Lower lobe of right lung (tissue), 2 donors: ENCODE measurements at regions not wholly inside any gene's neighbourhood (a gene's known extent, or its start where the extent isn't known, plus 50 kb on each side); places are given as distances from the start of the nearest gene placed in this dataset.

Experiments used
- ATAC-seq, 2 donors: fragments of 200-7000 bp; cut with Tn5 transposase; one replicate each; pipeline ENCODE4 v1.9.1; 2020 to 2022; ENCODE audit warnings: mild to moderate bottlenecking in 2 of 2, moderate library complexity in 2 of 2
- DNase-seq: peaks from one replicate; pipeline ENCODE4 v3.0.0-alpha.2; 2020
- H3K27ac ChIP-seq: fragments of 200-600 bp; one replicate; pipeline ENCODE4 v1.8.0; 2022
- H3K27me3 ChIP-seq: fragments of 200-600 bp; one replicate; pipeline ENCODE4 v1.8.0; 2022; ENCODE audit warnings: low read depth
- H3K36me3 ChIP-seq: fragments of 200-600 bp; one replicate; pipeline ENCODE4 v1.8.0; 2022; ENCODE audit warnings: mild to moderate bottlenecking
- H3K4me1 ChIP-seq: fragments of 200-600 bp; one replicate; pipeline ENCODE4 v1.8.0; 2022
- H3K4me3 ChIP-seq: fragments of 200-600 bp; one replicate; pipeline ENCODE4 v1.8.0; 2022; ENCODE audit warnings: mild to moderate bottlenecking
- H3K9me3 ChIP-seq: fragments of 200-600 bp; one replicate; pipeline ENCODE4 v1.8.0; 2022
- intact Hi-C: fragments of 100-400 bp; cut with DNase I; formaldehyde crosslinking; loops from one replicate; pipeline ENCODE4 v1.11.0; 2022
- TF ChIP-seq, protein P1 (sequence below): fragments of 200-600 bp; IDR thresholded peaks from one replicate; pipeline ENCODE4 v1.8.0; 2022; ENCODE audit warnings: antibody characterized with exemption, mild to moderate bottlenecking
- donor health status: DM: no; HTN: yes; CAD: no; lungs with severe emphysema.

DNA sequence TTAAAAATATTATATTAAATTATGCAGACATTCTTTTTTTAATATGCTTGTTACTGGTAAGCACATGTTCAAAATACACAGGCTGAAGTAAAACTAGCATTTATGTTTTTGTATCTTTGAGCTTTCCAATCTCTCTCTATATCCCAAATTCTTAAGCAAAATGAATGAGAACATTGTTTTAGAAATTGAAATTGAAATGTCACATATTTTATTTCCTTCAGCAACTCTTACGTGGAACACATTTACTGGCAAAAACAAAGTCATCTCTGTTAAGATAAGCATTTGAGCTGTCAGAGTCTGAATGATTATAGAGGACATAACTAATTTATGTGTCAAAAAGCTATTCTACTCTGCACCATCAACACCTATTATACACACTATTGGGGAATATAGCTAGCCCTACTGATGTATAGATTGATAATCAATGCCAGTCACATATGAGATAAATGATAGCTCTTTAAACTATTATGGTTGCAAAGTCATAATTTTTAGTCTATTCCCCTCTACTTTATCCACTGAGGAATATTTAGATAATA, 535.4 kb upstream of the BCHE start:
- no peak overlapping the region for H3K4me3 ChIP-seq
- no peaks in the 10 kb centered on the region for H3K36me3 ChIP-seq
- H3K27me3 ChIP-seq = no peaks in the 10 kb centered on the region
- no peak for ATAC-seq
- TF ChIP-seq, protein P1, sequence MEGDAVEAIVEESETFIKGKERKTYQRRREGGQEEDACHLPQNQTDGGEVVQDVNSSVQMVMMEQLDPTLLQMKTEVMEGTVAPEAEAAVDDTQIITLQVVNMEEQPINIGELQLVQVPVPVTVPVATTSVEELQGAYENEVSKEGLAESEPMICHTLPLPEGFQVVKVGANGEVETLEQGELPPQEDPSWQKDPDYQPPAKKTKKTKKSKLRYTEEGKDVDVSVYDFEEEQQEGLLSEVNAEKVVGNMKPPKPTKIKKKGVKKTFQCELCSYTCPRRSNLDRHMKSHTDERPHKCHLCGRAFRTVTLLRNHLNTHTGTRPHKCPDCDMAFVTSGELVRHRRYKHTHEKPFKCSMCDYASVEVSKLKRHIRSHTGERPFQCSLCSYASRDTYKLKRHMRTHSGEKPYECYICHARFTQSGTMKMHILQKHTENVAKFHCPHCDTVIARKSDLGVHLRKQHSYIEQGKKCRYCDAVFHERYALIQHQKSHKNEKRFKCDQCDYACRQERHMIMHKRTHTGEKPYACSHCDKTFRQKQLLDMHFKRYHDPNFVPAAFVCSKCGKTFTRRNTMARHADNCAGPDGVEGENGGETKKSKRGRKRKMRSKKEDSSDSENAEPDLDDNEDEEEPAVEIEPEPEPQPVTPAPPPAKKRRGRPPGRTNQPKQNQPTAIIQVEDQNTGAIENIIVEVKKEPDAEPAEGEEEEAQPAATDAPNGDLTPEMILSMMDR = no peak
- H3K4me1 ChIP-seq = no peaks in the 10 kb centered on the region
- intact Hi-C loops = no loop called here
- no peak overlapping the region for H3K27ac ChIP-seq
- DNase-seq = no peak
- H3K9me3 ChIP-seq = no peaks in the 10 kb centered on the region

DNA sequence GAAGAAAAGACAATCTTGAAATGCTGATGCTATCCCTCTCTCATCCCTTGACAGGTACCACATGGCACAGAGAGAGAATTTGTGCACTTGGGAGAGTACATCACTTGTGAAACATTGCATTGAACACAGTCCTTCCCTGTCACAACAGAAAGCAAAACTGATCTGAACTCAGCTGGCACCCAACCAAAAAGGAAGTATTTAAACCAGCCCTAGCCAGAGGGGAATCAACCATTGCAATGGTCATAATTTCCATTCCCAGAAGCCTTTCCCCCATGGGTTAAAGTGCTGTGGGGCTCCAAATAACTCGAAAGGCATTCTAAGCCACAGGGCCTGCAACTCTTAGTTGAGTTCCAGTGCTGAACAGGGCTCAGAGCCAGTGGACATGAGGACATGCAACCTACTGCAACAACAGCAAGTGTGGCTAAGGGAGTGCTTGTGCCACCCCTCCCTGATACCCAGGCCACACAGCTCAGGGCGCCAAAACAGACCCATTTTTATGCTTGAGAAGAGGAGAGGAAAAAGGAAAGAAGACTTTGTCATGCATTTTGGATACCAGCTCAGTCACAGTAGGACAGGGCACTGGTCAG, 530.8 kb upstream of the BCHE start:
- no peaks in the 10 kb centered on the region for H3K36me3 ChIP-seq
- DNase-seq (no peak), ATAC-seq (peak in 1 of 2 donors; percentile 17)
- no peak overlapping the region for H3K4me3 ChIP-seq
- intact Hi-C loops = no loop called here
- H3K4me1 ChIP-seq = no peaks in the 10 kb centered on the region
- TF ChIP-seq, protein P1 = no peak
- no peak overlapping the region for H3K27ac ChIP-seq
- H3K27me3 ChIP-seq = no peaks in the 10 kb centered on the region
- no peaks in the 10 kb centered on the region for H3K9me3 ChIP-seq

DNA sequence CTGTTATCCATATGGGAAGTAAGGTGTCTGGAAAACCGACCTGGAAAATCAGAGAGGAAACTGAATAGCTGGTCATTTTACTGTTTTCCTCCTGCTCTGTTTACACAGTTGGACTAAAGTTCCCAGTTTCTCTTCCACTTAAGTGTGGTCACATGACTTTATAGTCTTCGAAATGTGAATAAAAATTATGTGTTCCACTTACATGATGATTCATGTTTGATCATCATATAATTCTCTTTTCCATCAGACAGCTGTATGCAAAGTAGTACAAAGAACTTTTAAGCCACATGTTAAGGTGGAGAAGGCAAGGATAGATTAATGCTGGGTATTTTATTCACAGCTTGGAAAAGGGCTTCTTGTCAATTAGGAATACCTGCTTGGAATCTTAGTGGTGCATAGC, 525.5 kb upstream of the BCHE start:
- Histone ChIP-seq H3K36me3 (no peaks in the 10 kb centered on the region), H3K4me3 (no peak overlapping the region), H3K27me3 (no peaks in the 10 kb centered on the region), H3K4me1 (no peaks in the 10 kb centered on the region), H3K9me3 (no peaks in the 10 kb centered on the region), H3K27ac (no peak overlapping the region)
- intact Hi-C loops = no loop called here
- DNase-seq = no peak
- ATAC-seq = no peak
- TF ChIP-seq, protein P1 = no peak

DNA sequence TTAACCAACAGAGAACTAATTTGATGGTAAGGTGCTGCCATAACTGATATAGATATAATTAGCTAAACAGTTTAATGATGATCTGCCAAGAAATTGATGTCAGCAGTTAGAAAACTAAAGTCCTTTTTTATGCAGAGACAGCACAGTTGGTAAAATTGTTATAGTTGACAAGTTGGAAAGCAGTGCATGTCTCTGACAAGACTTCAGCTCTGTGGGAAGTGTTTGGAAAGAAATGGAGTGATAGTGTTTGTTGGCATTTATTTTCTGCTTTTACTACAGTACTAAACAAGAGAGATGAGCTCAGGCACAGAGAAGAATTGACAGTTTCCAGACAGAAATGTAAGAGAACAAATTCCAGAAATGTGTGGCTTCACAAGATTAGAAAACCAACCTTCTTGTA, 523.5 kb upstream of the BCHE start:
- TF ChIP-seq, protein P1 = no peak
- Histone ChIP-seq H3K4me3 (no peak overlapping the region), H3K4me1 (no peaks in the 10 kb centered on the region), H3K27me3 (no peaks in the 10 kb centered on the region), H3K27ac (no peak overlapping the region), H3K36me3 (no peaks in the 10 kb centered on the region), H3K9me3 (no peaks in the 10 kb centered on the region)
- DNase-seq (no peak), ATAC-seq (no peak)
- intact Hi-C loops = no loop called here

DNA sequence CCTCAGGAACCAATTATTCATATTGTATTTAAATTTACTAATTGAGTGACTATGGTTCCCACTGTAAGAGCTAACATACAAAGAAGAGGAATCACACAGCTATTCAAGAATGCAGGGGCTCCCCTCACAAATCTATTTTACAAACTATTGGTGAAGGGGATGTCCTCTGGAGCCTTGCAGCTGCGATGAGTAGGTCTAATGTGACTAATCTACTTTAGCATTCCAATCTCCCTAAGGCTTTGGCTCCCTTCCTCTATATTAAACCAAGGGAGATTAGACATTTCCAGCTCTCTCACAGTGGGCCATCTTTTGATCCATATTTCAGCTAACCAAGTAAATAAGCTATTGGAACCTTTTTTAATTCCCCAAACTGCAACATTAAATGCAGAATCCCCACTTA, 514.2 kb upstream of the BCHE start:
- H3K27ac ChIP-seq = no peak overlapping the region
- no peaks in the 10 kb centered on the region for H3K27me3 ChIP-seq
- no peaks in the 10 kb centered on the region for H3K4me1 ChIP-seq
- no peaks in the 10 kb centered on the region for H3K36me3 ChIP-seq
- TF ChIP-seq, protein P1 = no peak
- H3K4me3 ChIP-seq = no peak overlapping the region
- ATAC-seq (no peak), DNase-seq (no peak)
- peaks cover 10% of the 10 kb centered on the region for H3K9me3 ChIP-seq
- intact Hi-C loops = no loop called here
